ENCODE measurements at regions not wholly inside any gene's neighbourhood (a gene's known extent, or its start where the extent isn't known, plus 50 kb on each side); places are given as distances from the start of the nearest gene placed in this dataset.

GRCh38 chr19:27770095-27770494, 1442.9 kb downstream of the UQCRFS1 start:
- TF ChIP-seq POLR2AphosphoS5 (IDR thresholded peaks at IDR 0.05; ENCODE audit: low read length): no peak
- TF ChIP-seq EP300 (IDR thresholded peaks at IDR 0.05; ENCODE audit: borderline replicate concordance in 1 of 2, control insufficient read depth in 1 of 2, low read depth in 2 of 2, low read length in 2 of 2): no peak
- TF ChIP-seq CTCF (IDR thresholded peaks at IDR 0.05 in 2 of 3, conservative IDR thresholded peaks at IDR 0.05 in 1 of 3; ENCODE audit: control insufficient read depth in 2 of 3, extremely low read depth in 1 of 3, insufficient read depth in 1 of 3, low read depth in 3 of 3, low read length in 3 of 3): no peak
- no peak for TF ChIP-seq MEF2A (IDR thresholded peaks at IDR 0.05; ENCODE audit: insufficient read depth, low read depth, low read length)
- TF ChIP-seq ZZZ3 (IDR thresholded peaks at IDR 0.05; ENCODE audit: control insufficient read depth, insufficient read length, low read depth): no peak
- TF ChIP-seq ZBED1 (IDR thresholded peaks at IDR 0.05; ENCODE audit: borderline replicate concordance): no peak
- no peak for TF ChIP-seq HDAC6 (IDR thresholded peaks at IDR 0.05; ENCODE audit: unreplicated experiment)
- no peak for TF ChIP-seq MXI1 (IDR thresholded peaks at IDR 0.05; ENCODE audit: low read depth, low read length)
- no peak for TF ChIP-seq POLR2AphosphoS2 (IDR thresholded peaks at IDR 0.05; ENCODE audit: low read depth, low read length)
- no peak for TF ChIP-seq NKRF (conservative IDR thresholded peaks at IDR 0.05)
- no peak for TF ChIP-seq CHD2 (IDR thresholded peaks at IDR 0.05; ENCODE audit: borderline replicate concordance, low read depth, low read length)
- no peak for TF ChIP-seq SMC3 (IDR thresholded peaks at IDR 0.05; ENCODE audit: borderline replicate concordance, low read length)
- no peak for TF ChIP-seq ELK1 (IDR thresholded peaks at IDR 0.05; ENCODE audit: low read depth, low read length)
